Neural progenitor cell (in vitro differentiated cells): ENCODE measurements at regions not wholly inside any gene's neighbourhood (a gene's known extent, or its start where the extent isn't known, plus 50 kb on each side); places are given as distances from the start of the nearest gene placed in this dataset.
A peak's percentile ranks its signal among the peaks of the same experiment; 100 is the strongest.

Experiments used
- DNase-seq: peaks from one replicate; pipeline ENCODE4 v3.0.0-alpha.2; 2016; ENCODE audit warnings: low spot score
- H2AFZ ChIP-seq: fragments of 200-600 bp; sonication (generic); replicated peaks from 2 replicates; pipeline ENCODE4 v1.6.1; 2016; ENCODE audit warnings: antibody characterized with exemption
- H3F3A ChIP-seq: fragments of 200-600 bp; sonication (generic); 2 replicates; pipeline ENCODE4 v1.6.1; 2016; ENCODE audit warnings: antibody characterized with exemption, low read depth
- H3K27ac ChIP-seq: fragments of 200-600 bp; sonication (generic); 2 replicates; pipeline ENCODE4 v1.5.1; 2016; ENCODE audit warnings: mild to moderate bottlenecking
- H3K27me3 ChIP-seq: fragments of 200-600 bp; sonication (generic); 2 replicates; pipeline ENCODE4 v1.6.1; 2016; ENCODE audit warnings: mild to moderate bottlenecking, moderate library complexity
- H3K36me3 ChIP-seq: fragments of 200-600 bp; sonication (generic); 2 replicates; pipeline ENCODE4 v1.5.1; 2016
- H3K4me1 ChIP-seq: fragments of 200-600 bp; sonication (generic); 2 replicates; pipeline ENCODE4 v1.6.1; 2016; ENCODE audit warnings: mixed run types
- H3K4me2 ChIP-seq: fragments of 200-600 bp; sonication (generic); 2 replicates; pipeline ENCODE4 v1.6.1; 2016
- H3K4me3 ChIP-seq: fragments of 200-600 bp; sonication (generic); 2 replicates; pipeline ENCODE4 v1.5.1; 2016
- H3K79me2 ChIP-seq: fragments of 200-600 bp; sonication (generic); 2 replicates; pipeline ENCODE4 v1.6.1; 2016; ENCODE audit warnings: low read depth
- H3K9ac ChIP-seq: fragments of 200-600 bp; sonication (generic); 2 replicates; pipeline ENCODE4 v1.6.1; 2016
- H3K9me3 ChIP-seq: fragments of 200-600 bp; sonication (generic); 2 replicates; pipeline ENCODE4 v1.5.1; 2016; ENCODE audit warnings: low read depth
- H4K20me1 ChIP-seq: fragments of 200-600 bp; sonication (generic); 2 replicates; pipeline ENCODE4 v1.6.1; 2016; ENCODE audit warnings: low read depth
- H3K27ac Mint-ChIP-seq: 3 replicates; pipeline ENCODE4 v1.8.0; 2021; ENCODE audit warnings: mixed read lengths
- H3K27me3 Mint-ChIP-seq: 2 replicates; pipeline ENCODE4 v1.8.0; 2022; ENCODE audit warnings: low read depth, mild to moderate bottlenecking, inconsistent platforms, moderate library complexity, mixed read lengths; ENCODE audit not compliant: insufficient read depth
- H3K36me3 Mint-ChIP-seq: 3 replicates; pipeline ENCODE4 v1.8.0; 2021; ENCODE audit warnings: mixed read lengths
- H3K4me1 Mint-ChIP-seq: 3 replicates; pipeline ENCODE4 v1.8.0; 2021; ENCODE audit warnings: mixed read lengths
- H3K4me3 Mint-ChIP-seq: 3 replicates; pipeline ENCODE4 v1.8.0; 2021; ENCODE audit warnings: mild to moderate bottlenecking, moderate library complexity, mixed read lengths
- H3K9me3 Mint-ChIP-seq: 3 replicates; pipeline ENCODE4 v1.8.0; 2020; ENCODE audit warnings: mixed read lengths
- EZH2 ChIP-seq: fragments of 200-600 bp; sonication (generic); IDR thresholded peaks from 2 replicates; pipeline ENCODE4 v1.6.1; 2017; ENCODE audit warnings: antibody characterized with exemption, mild to moderate bottlenecking, moderate library complexity
- EZH2phosphoT487 ChIP-seq: fragments of 200-600 bp; sonication (generic); IDR thresholded peaks from 2 replicates; pipeline ENCODE4 v1.6.1; 2017; ENCODE audit warnings: antibody characterized with exemption
- TF ChIP-seq, protein P1 (sequence below): fragments of 200-600 bp; sonication (generic); IDR thresholded peaks from 2 replicates; pipeline ENCODE4 v1.5.1; 2017; ENCODE audit warnings: antibody characterized with exemption, mild to moderate bottlenecking

DNA sequence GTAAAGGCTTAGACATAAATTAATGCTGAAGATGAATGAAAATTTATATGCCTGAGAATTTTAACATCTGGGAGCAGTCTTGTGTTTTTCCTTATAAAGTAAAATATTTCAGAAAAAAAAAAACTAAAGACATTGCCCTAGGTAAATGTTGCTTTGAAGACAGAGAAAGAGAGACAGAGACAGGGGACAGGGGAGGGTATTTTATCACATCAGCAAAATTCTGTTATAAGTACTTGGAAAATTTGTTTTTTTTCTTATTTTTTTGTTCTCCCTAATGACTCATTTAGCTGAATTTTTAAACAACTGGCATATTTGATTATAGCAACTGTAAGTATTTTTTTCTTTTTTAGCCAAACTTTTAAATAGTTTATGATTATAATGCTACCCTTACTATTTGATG is 1540.6 kb upstream of the GBE1 start:
- Histone ChIP-seq H2AFZ (no peak overlapping the region), H3K9ac (no peak overlapping the region), H3K9me3 (no peaks in the 10 kb centered on the region), H3K27me3 (no peaks in the 10 kb centered on the region), H4K20me1 (no peaks in the 10 kb centered on the region), H3K4me3 (no peak overlapping the region), H3K27ac (no peak overlapping the region), H3K4me1 (no peaks in the 10 kb centered on the region), H3F3A (no peaks in the 10 kb centered on the region), H3K36me3 (no peaks in the 10 kb centered on the region), H3K4me2 (no peak overlapping the region), H3K79me2 (no peaks in the 10 kb centered on the region)
- no peaks in the 10 kb centered on the region for H3K27me3 Mint-ChIP-seq
- no peaks in the 10 kb centered on the region for H3K36me3 Mint-ChIP-seq
- DNase-seq = no peak
- no peak for TF ChIP-seq EZH2phosphoT487
- TF ChIP-seq EZH2 = no peak
- TF ChIP-seq, protein P1, sequence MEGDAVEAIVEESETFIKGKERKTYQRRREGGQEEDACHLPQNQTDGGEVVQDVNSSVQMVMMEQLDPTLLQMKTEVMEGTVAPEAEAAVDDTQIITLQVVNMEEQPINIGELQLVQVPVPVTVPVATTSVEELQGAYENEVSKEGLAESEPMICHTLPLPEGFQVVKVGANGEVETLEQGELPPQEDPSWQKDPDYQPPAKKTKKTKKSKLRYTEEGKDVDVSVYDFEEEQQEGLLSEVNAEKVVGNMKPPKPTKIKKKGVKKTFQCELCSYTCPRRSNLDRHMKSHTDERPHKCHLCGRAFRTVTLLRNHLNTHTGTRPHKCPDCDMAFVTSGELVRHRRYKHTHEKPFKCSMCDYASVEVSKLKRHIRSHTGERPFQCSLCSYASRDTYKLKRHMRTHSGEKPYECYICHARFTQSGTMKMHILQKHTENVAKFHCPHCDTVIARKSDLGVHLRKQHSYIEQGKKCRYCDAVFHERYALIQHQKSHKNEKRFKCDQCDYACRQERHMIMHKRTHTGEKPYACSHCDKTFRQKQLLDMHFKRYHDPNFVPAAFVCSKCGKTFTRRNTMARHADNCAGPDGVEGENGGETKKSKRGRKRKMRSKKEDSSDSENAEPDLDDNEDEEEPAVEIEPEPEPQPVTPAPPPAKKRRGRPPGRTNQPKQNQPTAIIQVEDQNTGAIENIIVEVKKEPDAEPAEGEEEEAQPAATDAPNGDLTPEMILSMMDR = no peak
- H3K27ac Mint-ChIP-seq = no peak overlapping the region
- H3K9me3 Mint-ChIP-seq = no peaks in the 10 kb centered on the region
- no peaks in the 10 kb centered on the region for H3K4me1 Mint-ChIP-seq
- H3K4me3 Mint-ChIP-seq = no peak overlapping the region

DNA sequence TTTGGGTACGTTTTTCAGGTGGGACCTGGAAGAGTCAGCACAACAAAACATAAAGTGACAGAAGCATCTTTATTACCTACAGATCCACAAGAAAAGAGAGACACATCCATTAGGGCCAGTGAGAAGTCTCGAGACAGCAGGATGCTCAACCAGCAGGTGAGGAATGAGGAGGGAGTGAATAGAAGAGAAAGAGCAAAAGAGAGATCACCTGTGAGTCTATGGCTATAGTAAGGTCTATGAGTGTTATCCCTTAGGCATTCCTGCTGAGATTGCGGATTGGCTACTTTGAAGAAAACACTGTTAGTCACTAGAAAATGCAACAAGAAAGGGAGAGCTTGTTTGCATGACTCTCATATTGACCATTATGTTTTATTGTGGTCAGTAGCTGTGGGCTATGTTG is 1556.2 kb upstream of the GBE1 start:
- Histone ChIP-seq H3K27ac (no peak overlapping the region), H3K27me3 (no peaks in the 10 kb centered on the region), H4K20me1 (no peaks in the 10 kb centered on the region), H3K4me2 (no peak overlapping the region), H3K9me3 (no peaks in the 10 kb centered on the region), H3K79me2 (no peaks in the 10 kb centered on the region), H3K4me1 (no peaks in the 10 kb centered on the region), H3K9ac (no peak overlapping the region), H3F3A (no peaks in the 10 kb centered on the region), H2AFZ (peak overlapping the region; percentile 17), H3K4me3 (no peak overlapping the region), H3K36me3 (no peaks in the 10 kb centered on the region)
- no peak overlapping the region for H3K27ac Mint-ChIP-seq
- H3K36me3 Mint-ChIP-seq = no peaks in the 10 kb centered on the region
- no peaks in the 10 kb centered on the region for H3K4me1 Mint-ChIP-seq
- DNase-seq = no peak
- TF ChIP-seq, protein P1 = no peak
- TF ChIP-seq EZH2 = no peak
- no peak for TF ChIP-seq EZH2phosphoT487
- no peaks in the 10 kb centered on the region for H3K27me3 Mint-ChIP-seq
- no peaks in the 10 kb centered on the region for H3K9me3 Mint-ChIP-seq
- H3K4me3 Mint-ChIP-seq = no peak overlapping the region

DNA sequence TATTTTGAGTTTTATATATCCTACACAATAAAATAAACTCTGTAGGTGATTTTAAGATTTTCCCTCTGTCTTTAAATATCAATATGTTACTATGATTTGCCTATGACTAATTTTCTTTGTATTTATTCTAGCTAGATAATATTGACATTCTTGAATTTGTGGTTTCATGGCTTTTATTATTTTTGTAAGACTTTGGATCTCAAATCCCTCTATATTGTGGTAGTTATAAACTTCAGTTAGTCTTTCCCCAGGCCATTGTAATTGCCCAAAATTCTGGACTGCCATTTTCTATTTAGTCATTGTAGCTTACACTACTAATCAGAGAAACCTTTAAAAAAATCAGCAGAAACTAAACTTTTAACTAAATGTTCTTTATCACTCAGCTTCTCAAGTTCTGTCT is 1559.3 kb upstream of the GBE1 start:
- no peaks in the 10 kb centered on the region for H4K20me1 ChIP-seq
- H3K27ac Mint-ChIP-seq = no peak overlapping the region
- H3K36me3 ChIP-seq = no peaks in the 10 kb centered on the region
- H3K4me3 ChIP-seq = no peak overlapping the region
- no peak overlapping the region for H3K9ac ChIP-seq
- H3K27me3 Mint-ChIP-seq = no peaks in the 10 kb centered on the region
- no peak overlapping the region for H3K4me3 Mint-ChIP-seq
- no peaks in the 10 kb centered on the region for H3K4me1 ChIP-seq
- DNase-seq = no peak
- no peaks in the 10 kb centered on the region for H3K9me3 Mint-ChIP-seq
- H3K27ac ChIP-seq = no peak overlapping the region
- no peak overlapping the region for H3K4me2 ChIP-seq
- no peaks in the 10 kb centered on the region for H3K79me2 ChIP-seq
- H3K27me3 ChIP-seq = no peaks in the 10 kb centered on the region
- no peak overlapping the region for H2AFZ ChIP-seq
- H3F3A ChIP-seq = no peaks in the 10 kb centered on the region
- H3K9me3 ChIP-seq = no peaks in the 10 kb centered on the region
- TF ChIP-seq EZH2 (no peak), EZH2phosphoT487 (no peak)
- TF ChIP-seq, protein P1 = no peak
- H3K36me3 Mint-ChIP-seq = no peaks in the 10 kb centered on the region
- H3K4me1 Mint-ChIP-seq = no peaks in the 10 kb centered on the region

DNA sequence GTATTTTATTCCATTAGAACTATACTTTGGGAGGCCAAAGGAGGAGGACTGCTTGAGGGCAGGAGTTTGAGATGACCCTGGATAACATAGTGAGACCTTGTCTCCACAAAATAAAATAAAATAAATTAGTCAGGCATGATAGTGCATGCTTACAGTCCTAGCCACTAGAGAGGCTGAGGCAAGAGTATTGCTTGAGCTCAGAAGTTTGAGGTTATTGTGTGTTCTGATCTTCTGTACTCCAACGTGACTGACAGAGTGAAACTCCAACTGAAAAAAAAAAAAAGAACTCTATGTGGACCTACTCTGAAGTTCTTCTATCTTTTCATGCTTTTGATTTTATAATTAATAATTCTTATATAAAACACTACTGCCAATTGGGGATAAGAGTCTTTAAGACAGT is 1560.0 kb upstream of the GBE1 start:
- H3K9ac ChIP-seq = no peak overlapping the region
- no peak overlapping the region for H3K27ac Mint-ChIP-seq
- no peaks in the 10 kb centered on the region for H3K36me3 ChIP-seq
- H3K4me2 ChIP-seq = no peak overlapping the region
- no peaks in the 10 kb centered on the region for H3K9me3 ChIP-seq
- H2AFZ ChIP-seq = no peak overlapping the region
- no peak for DNase-seq
- no peaks in the 10 kb centered on the region for H4K20me1 ChIP-seq
- H3K79me2 ChIP-seq = no peaks in the 10 kb centered on the region
- no peaks in the 10 kb centered on the region for H3K27me3 ChIP-seq
- H3K4me3 Mint-ChIP-seq = no peak overlapping the region
- TF ChIP-seq EZH2 (no peak), EZH2phosphoT487 (no peak)
- TF ChIP-seq, protein P1 = no peak
- no peaks in the 10 kb centered on the region for H3K4me1 Mint-ChIP-seq
- no peak overlapping the region for H3K4me3 ChIP-seq
- no peak overlapping the region for H3K27ac ChIP-seq
- H3F3A ChIP-seq = no peaks in the 10 kb centered on the region
- no peaks in the 10 kb centered on the region for H3K36me3 Mint-ChIP-seq
- H3K9me3 Mint-ChIP-seq = no peaks in the 10 kb centered on the region
- H3K27me3 Mint-ChIP-seq = no peaks in the 10 kb centered on the region
- no peaks in the 10 kb centered on the region for H3K4me1 ChIP-seq
